ENCODE measurements at regions not wholly inside any gene's neighbourhood (a gene's known extent, or its start where the extent isn't known, plus 50 kb on each side); places are given as distances from the start of the nearest gene placed in this dataset.

GRCh38 chr4:132015321-132015720 lies 1133.8 kb upstream of the PCDH10 start:
- TF ChIP-seq RAD21 (IDR thresholded peaks at IDR 0.05) (no peak), CTCF (IDR thresholded peaks at IDR 0.05; ENCODE audit: low read depth, low read length, missing input control) (no peak), MAX (IDR thresholded peaks at IDR 0.05) (no peak), EGR1 (IDR thresholded peaks at IDR 0.05; ENCODE audit: low read depth in 2 of 2) (no peak), ZBTB33 (IDR thresholded peaks at IDR 0.05) (no peak), REST (IDR thresholded peaks at IDR 0.05) (no peak), JUND (IDR thresholded peaks at IDR 0.05) (no peak), ATF3 (IDR thresholded peaks at IDR 0.05) (no peak), SP1 (IDR thresholded peaks at IDR 0.05) (no peak), GABPA (IDR thresholded peaks at IDR 0.05 in 1 of 2, conservative IDR thresholded peaks at IDR 0.05 in 1 of 2) (no peak), TAF1 (conservative IDR thresholded peaks at IDR 0.05) (no peak), NR2F2 (IDR thresholded peaks at IDR 0.05) (no peak), RXRA (IDR thresholded peaks at IDR 0.05) (no peak), HNF4A (conservative IDR thresholded peaks at IDR 0.05) (no peak)

Measured in liver (tissue), 3 donors.